SHP77 treated with DMSO at 0.1 percent for 48 hours (cell line): ENCODE measurements at regions not wholly inside any gene's neighbourhood (a gene's known extent, or its start where the extent isn't known, plus 50 kb on each side); places are given as distances from the start of the nearest gene placed in this dataset.

Source experiments
- DNase-seq: peaks from one replicate; lab custom pipeline; 2025; lab: John Stamatoyannopoulos, UW

DNA sequence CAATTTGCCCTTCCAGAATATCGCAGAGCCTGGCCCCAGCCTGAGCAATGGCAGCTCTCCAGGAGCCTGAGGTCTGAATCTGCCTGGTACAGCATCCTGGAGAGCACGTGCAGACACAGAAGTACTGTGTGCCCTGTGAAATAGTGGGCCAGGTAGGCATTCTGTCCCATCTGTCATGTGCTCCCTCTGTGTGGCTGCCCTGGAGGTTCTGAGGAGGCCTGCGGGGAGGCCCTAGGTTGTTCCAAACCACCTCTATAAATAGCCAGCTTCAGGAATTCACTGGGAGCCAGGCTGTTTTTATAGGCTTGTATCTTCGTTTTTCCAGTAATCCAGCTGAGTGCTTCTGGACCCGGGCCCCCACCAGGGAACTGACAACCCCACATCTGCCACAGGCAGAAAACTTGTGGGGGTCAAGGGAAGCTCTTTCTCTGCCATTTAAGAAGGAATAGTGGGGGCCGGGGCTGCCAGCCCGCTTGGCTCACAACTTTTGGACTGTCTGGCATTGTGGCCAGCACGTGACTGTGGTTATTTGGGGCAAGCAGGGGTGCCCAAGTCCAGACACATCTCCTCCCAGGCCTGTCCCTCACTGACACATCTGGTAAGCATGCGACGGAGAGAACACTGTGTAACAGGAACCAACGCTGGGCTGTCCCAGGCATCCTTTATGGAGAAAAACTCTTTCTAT is 356.3 kb upstream of the TNRC6C start:
- DNase-seq, result no peak

DNA sequence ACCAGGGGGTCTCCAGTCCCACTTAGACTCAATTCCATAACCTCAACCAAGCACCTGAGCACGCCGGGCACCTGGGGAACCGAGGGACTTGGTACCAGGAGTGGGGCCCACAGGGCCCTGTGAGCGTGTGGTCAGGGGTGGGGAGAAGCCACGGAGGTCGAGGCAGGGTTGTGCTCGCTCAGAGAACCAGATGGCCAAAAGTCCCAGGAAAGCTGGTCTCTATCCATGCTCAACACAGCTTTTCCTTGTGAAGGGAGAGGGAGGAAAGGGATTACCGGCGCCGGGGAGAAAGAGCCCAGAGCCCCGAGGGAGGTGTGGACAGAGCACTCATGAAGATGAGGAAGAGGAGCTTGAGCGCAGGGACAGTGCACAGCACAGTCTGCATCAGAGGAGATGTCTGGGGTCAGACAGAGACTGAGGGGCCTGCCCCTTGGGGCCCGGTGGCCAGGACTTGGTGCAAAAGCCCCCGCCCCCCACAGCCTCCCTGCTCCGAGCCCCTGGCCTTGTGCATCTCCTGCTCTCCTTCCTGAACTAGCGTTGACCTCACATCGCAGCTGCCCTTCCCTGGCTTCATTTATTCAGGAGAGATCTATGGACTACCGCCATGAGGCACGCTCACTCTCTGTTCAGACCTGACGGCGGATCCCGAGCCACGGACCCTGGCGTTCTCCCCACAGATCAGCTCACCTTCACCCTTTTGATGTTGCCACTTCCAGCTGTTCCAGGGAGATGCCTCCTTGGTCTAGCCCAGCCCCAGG is 355.4 kb upstream of the TNRC6C start:
- no peak for DNase-seq

DNA sequence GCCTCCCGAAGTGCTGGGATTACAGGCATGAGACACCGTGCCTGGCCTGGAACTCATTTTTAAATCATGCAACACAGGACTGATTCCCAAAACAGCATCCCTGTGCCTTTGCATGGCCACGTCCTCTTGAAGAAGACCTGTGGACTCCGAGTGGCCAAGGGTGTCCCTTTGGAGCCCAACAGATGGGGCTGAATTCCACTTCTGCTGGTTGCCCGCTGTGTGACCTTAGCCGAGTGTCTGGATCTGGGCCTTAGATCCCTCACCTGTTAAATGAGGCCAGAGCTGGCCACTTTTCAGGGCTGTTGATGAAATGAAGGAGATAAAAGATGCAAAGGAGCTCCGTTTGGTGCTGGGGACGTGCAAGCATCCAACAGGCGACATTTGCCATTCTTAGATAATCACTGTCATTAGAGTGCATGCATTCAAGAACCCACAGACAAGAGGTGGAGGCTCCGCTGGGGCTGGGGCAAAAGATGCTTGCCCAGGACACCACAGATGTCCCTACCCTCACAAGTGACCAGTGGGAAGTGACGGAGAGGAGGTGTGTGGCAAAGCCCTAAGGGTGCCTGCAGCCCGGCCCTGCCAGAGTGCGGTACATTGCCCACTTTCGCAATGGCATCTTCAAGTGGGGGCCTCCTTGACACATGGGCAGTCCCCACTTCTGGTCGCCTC is 354.1 kb upstream of the TNRC6C start:
- DNase-seq, result no peak

DNA sequence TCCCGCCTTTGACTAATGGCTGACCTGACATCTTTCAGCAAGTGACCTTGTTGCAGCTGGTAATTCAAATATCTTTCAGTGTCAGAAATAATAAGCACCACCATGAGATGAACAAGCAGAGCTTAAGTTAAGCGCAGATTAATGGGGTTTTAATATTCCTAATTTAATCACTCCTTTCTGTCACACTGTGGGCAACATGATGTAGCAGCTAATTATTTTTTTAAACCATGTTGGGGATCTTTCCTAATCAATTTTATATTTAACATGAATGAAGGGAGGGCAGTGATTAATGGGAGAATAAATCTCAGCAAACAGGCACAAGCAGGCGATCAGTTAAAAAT is 353.6 kb upstream of the TNRC6C start:
- DNase-seq, result no peak

DNA sequence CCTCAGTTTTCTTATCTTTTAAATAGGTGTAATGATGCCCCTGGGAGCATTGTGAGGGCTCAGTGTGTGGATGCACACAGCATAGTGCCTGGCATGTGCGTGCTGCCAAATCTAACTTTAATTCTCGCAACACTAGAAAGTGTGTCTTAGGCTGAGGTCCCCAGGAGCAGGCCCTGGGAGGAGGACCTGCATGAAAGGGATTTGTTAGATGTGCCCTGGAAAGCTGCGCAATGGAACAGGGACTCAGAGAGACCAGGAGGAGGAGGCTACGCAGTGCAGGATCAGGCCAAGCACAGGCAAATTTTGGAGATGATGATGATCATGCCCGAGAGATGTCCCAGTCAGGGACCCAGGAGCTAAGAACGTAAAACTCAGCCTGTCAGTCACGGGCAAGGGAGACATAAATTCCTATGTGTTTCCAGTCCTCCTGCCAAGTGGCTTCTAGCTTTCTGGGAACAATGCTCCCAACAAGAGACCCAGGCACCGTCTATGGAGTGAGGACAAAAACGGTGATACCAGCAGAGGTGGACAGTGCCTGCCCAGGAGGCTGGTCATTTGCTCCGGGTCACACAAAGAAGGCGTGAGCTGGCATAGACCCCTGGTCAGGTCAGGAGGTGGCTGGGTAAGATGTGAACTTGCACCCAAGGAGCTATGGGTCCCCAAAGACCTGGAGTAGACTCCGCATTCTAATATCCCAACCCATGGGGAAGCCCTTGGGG is 352.2 kb upstream of the TNRC6C start:
- no peak for DNase-seq

DNA sequence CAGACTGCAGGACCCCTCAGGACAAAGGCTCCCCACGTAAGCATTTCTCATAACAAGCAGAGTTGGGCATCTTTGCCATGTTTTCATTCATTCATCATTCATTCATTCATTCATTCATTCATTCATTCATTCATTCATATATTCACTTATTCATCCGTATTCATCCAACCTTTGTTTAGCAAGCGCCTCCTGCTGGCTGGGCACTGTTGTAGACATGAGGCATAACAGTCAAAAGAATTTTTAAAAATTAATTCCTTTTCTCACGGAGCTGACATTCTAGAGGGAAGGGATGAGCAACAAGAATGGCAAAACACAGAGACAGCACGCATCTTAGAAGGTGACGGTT is 351.7 kb upstream of the TNRC6C start:
- no peak for DNase-seq

DNA sequence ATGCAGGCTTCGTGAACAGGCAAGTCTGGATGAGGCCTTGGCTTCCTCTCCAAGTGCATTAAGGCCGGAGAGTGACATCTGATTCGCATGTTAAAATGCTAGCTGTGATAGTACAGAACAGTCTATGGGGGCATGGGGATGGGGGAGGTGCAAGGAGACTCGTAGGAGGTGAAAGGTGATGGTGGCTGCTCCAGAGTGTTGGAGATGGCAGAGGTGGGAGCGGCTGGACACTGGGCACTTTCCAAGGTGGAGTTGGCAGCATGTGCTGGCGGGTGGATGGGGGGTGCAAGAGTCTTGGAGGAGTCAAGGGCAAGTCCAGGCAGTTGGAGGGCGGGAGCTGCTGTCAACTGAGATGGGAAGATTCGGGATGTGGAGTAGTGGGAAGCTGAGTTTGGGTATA is 350.9 kb upstream of the TNRC6C start:
- DNase-seq, result no peak

DNA sequence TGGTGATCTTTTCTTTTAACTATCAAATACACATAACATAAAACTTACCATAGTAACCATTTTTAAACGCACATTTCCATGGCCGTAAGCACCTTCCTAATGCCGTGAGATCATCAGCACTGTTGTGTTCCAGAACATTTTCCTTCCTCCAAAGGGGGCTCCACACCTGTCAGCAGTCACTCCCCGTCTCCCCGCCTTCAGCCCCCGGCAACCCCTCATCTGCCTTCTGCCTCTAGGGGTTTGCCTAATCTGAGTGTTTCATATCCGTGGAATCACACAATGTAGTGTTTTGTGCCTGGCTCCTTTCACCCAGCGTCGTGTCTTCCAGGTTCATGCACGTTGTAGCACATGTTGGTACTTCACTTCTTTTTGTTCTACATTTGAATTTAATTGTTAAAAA is 350.1 kb upstream of the TNRC6C start:
- DNase-seq, result no peak

DNA sequence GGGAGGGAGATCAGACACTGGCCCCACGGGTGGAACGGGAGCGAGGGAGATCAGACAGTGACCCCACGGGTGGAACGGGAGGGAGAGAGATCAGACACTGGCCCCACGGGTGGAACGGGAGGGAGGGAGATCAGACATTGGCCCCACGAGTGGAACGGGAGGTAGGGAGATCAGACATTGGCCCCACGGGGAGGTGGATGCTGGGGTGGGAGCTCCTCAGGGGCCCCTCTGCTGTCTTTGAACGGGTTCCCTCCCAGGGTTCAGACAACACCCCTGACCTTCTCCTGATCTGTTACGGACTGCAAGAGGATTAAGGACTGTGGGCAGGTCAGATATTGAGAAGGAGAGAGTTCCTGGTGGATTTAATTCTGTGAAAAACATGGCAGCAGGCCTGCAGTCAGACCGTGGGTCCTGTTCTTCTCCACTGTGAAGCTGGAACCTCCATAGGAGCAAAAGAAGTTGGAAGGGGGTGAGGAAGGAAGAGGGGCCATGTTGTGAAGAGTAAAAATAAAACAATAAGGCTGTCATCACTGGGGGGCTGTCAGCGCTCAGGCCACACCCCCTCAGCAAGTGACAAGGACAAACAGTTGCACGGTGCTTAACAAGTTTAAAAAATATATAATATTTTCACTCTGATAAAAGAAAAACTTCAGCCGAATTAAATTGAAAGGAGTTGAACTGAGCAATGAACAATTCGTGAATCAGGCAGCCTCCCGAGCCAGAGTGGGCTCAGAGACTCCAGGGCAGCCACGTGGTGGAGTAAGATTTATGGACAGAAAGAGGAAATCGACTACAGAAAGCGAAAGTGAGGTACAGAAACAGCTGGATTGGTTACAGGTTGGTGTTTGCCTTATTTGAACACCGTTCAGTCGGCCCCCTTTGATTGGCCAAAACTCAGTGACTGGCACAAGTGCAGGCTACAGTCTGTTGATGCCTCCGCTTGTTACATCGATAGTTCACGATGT is 348.7 kb upstream of the TNRC6C start:
- no peak for DNase-seq

DNA sequence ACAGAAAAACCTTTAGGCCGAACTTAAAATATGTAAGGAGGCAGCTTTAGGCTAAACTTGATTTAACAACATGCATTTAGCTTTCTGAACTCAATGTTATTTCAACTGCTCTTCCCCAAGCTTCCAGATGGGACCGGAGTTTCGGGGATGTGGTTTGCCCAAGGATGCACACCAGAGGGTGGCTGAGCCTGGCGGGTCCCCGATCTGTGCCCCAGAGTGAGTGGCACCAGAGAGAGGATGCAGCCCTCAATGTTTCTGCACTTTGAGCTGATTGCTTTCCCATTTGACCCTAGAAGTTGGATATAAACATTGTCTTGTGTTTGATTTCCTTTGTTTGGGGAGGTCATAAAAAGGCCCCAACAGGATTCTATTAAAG is 348.0 kb upstream of the TNRC6C start:
- DNase-seq, result no peak

DNA sequence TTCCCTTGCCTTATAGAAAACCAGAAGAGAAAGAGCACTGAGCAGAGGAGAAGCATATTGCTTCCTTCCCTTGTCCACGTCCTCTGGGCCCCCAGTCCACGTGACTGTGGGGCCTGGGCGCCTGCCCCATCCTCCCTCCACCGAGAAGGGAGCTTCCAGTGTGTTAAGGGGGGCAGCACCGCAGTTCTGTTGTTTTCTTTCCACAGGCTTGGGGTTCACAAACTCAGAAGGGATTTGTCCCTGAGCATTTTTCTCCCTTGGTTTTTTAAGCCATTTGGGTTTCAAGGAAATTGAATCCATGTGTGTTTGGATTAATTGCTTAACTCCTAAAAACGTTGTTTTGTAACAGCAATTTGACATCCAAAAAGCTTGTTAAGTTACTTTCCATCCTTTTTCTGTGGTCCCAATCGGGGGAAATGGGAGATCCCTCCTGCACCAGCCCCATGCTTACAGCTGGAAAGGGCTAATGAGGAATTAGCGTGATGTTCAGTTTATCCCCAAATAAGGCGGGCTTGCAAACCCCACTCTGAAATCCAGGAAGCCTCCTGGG is 347.5 kb upstream of the TNRC6C start:
- no peak for DNase-seq

DNA sequence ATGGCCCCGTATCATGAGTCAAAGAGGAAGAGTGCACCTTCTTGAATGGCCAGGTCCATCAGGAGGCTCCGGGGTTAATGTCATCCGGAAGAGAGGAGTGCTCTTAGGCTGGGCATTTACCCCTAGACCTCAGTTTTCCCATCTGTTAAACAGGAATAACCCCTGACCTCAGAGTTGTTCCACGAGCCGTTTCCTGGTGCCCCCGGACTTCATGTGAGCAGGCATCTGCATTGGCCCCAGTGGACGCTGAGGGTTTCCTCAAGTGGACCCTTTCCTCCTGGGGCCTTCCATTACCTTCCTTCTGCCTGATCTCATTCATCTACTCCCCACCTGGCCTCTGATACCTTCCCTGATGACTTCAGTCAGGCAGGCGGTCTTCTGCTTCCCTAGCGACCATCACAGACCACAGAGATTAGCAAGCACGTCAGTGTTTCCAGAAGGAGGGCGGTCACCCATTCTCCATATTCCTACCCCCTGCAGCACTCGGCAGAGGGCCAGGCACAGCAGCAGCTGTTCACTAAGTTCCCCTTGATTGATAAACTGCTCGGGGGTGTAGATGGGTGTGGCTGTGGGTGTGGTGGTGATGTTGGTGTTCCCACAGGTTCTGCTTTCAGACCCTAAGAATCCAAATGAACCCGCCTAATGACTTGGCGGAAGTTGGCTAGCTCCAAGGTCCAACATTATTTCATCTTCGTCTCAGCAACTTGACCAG is 346.6 kb upstream of the TNRC6C start:
- no peak for DNase-seq

DNA sequence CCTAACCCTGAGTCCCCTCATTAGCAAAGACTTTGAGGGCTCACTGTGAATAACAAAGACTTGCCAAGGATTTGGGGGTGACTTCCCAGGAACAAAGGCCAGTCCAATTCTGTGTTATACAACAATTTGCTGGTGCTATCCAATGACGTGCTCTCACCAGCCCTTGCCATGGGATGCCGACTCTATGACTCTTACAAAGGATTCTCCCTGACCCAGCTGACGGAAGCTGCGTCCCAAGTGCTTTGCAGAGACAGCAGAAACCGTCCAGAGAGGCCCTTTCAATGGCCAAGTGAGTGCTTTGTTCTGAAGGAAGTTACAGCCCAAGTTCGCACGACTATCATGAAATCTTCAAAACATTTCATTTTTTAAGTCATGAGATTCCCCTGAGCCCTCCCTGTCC is 345.3 kb upstream of the TNRC6C start:
- DNase-seq, result no peak

DNA sequence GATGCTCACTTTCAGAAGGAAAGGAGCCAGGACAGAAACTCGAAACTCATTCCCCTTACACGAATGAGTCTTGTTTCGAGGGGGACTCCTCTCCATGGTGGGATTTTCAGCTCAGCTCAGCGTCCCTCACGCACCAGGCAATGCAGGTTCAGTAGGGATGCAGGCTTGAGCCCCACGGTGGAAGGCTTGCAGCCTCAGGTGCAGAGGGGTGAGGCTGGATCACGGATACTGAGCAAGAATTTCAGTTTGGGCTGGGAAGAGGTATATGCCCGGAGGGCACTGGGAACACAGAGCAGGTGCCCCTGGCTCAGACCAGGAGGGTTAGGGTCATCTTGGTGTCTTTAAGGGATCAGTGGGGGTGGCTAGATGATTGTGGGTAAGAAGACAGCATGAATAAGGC is 344.9 kb upstream of the TNRC6C start:
- no peak for DNase-seq

DNA sequence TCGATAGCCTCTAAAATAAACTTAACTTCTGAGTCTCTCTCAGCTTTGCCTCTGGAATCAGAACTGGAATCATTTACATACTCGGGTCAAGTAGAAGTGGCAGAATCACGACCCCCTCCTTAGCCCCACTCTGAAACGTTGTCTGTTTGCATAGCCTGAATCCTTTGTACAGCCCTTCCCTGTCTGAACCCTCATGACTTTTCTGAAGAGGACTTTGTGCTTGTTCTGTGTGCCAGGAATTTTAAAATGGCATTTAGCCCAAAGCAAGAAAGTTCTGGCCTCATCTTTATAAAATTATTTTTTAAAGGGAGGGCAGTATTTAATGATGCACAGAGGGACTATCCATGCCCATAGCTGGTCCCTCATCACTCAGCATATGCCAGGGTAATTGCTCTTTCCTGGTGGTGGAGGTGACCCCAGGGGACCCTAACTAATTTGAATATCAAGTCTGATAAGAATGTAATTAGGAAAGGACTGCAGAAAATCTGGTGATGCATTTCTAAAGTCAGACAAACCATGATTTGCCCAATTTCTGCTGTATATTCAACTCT is 342.7 kb upstream of the TNRC6C start:
- no peak for DNase-seq

DNA sequence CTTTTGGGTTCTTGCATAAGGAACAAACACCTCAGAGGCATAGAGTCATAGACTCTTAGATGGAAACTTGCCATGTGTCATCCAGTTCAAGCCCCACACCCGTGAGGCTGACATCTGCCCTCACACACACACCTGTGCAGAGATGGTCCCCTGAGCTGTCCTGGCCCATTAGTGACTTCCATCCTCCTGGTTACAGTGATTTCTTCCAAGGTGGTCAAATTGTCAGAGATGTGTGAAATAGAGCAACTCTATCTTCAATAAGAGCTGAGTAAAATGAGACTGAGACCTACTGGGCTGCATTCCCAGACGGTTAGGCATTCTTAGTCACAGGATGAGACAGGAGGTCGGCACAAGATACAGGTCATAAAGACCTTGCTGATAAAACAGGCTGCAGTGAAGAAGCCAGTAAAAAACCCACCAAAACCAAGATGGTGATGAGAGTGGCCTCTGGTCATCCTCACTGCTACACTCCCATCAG is 342.2 kb upstream of the TNRC6C start:
- no peak for DNase-seq

DNA sequence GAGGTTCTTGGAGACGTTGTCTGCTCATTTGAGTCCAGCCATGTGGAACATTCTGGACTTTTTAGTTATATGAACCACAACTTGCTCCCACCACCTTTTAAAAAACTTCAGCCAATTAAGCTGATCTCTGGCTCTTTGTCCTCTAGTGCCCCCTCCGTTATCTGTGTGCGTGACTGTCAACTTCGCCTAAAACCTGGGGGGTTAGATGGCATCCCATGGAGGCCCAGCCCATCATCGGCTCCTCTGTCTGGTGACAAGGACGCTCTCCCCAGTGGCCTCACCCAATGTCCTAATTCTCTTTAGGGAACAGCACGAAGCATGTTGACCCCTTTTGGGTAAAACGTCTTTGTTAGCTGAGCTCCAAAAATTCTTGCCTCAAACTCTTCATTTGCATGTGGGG is 341.0 kb upstream of the TNRC6C start:
- no peak for DNase-seq

DNA sequence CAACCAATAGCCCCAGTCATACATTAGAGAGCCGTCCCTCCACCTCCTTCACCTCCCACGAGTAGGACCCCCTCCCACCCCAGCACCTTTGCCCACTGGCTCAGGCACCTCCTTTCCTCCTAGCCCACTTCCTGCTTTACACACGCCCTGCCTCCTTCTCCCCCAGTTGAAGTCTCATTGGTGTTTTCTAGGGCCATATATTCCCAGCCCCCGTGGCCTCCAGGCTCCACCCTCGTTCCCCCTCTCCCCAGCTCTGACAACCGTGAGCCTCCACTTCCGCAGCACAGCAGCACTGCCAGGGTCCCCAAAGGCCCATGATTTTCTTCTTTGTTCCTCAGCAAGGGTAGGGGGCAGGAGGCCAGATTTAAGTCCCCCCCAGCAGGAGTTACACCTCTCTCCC is 340.3 kb upstream of the TNRC6C start:
- DNase-seq, result no peak

DNA sequence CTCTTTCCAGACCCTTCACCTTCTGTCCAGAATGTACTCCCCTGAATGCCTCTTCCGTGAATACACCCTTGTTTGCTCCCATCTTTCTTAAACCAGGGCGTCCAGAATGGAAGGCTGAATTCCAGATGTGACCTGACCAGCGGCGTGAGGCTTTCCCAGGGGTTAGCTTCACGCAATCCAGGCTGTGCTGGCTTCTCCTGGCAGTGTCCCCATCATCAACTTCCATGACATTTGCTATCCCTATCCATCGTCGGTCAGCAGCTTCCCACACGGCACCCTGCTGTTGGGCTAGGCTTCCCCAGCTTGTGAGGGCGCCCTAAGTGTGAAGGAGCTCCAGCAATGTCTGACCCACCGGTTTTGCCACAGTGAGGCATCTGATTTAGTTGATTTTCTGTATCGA is 339.8 kb upstream of the TNRC6C start:
- DNase-seq, result no peak

DNA sequence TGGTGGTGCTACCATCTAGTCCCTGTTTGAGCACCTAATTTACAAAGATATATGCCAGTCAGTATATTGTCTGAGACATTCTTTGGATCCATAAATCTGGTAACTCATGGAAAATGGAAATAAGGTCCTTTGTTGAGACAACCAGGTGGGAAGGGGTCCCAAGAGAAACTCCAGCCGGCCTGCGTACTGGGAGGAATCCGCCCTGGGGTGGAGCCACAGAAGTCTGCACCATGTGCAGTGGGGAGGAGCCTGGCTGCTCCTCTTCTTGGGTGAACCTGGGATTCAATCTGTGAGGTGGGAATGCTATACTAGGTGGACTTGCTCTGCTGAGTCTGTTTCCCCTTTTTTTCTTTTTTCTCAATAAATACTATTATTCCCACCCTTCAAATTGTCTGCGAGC is 339.2 kb upstream of the TNRC6C start:
- DNase-seq, result no peak
